Calu3 (cell line): ENCODE measurements at regions not wholly inside any gene's neighbourhood (a gene's known extent, or its start where the extent isn't known, plus 50 kb on each side); places are given as distances from the start of the nearest gene placed in this dataset.

Experiments
- BruUV-seq: library from RNA; stranded (reverse); fragments of 400-500 nt; replicated peaks from 2 replicates; lab custom pipeline; 2021; lab: Mats Ljungman, UMichigan
- CTCF ChIA-PET: fragments of 300-600 bp; sonication (Branson Sonifier 250); formaldehyde crosslinking; loops from one replicate; lab custom pipeline; 2022; ENCODE audit warnings: antibody characterized with exemption; lab: Charles Lee
- DNase-seq: peaks from one replicate; pipeline ENCODE4 v3.0.0; 2022
- H3K27ac Mint-ChIP-seq: one replicate; pipeline ENCODE4 v1.8.0; 2022; ENCODE audit warnings: mixed read lengths; ENCODE audit not compliant: unreplicated experiment
- H3K27me3 Mint-ChIP-seq: one replicate; pipeline ENCODE4 v1.8.0; 2022; ENCODE audit warnings: mixed read lengths; ENCODE audit not compliant: unreplicated experiment
- H3K36me3 Mint-ChIP-seq: one replicate; pipeline ENCODE4 v1.8.0; 2022; ENCODE audit warnings: mild to moderate bottlenecking, moderate library complexity, mixed read lengths; ENCODE audit not compliant: insufficient read depth, unreplicated experiment
- H3K4me1 Mint-ChIP-seq: one replicate; pipeline ENCODE4 v1.8.0; 2022; ENCODE audit warnings: mild to moderate bottlenecking, low read depth, mixed read lengths; ENCODE audit not compliant: unreplicated experiment
- H3K4me3 Mint-ChIP-seq: one replicate; pipeline ENCODE4 v1.8.0; 2022; ENCODE audit warnings: mild to moderate bottlenecking, low read depth, moderate library complexity, mixed read lengths; ENCODE audit not compliant: unreplicated experiment
- H3K9me3 Mint-ChIP-seq: one replicate; pipeline ENCODE4 v1.8.0; 2022; ENCODE audit warnings: low read depth, mixed read lengths; ENCODE audit not compliant: unreplicated experiment
- intact Hi-C: fragments of 100-400 bp; cut with micrococcal nuclease; formaldehyde crosslinking; loops from one replicate; pipeline ENCODE4 v1.10.0; 2022; ENCODE audit not compliant: unreplicated experiment
- TF ChIP-seq, protein P1 (sequence below): fragments of 200-600 bp; IDR thresholded peaks from one replicate; pipeline ENCODE4 v1.8.0; 2022; ENCODE audit warnings: antibody characterized with exemption; ENCODE audit not compliant: unreplicated experiment

DNA sequence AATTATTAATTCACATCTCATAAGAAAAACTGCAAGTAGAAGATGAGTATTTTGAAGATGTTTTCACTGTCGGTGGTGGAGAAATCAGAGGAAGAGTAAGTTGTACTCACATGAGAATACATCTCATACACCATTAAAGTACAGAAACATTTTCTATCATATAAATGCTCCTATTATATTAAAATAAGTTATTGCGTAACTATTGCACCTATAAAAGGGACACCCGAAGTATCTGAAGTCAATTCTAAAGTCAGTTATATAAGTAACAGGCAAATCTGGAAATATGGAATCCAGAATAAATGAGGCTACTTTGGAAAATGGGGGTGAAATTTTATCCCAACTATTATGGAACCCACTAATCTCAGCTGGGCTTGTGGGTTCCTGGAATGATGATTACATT is 103.3 kb downstream of the FAM76B start:
- no peak overlapping the region for H3K4me3 Mint-ChIP-seq
- CTCF ChIA-PET: no interaction called here
- H3K4me1 Mint-ChIP-seq: peaks cover 5% of the 10 kb centered on the region
- no peak overlapping the region for H3K27ac Mint-ChIP-seq
- DNase-seq: no peak
- no peaks in the 10 kb centered on the region for H3K9me3 Mint-ChIP-seq
- TF ChIP-seq, protein P1, sequence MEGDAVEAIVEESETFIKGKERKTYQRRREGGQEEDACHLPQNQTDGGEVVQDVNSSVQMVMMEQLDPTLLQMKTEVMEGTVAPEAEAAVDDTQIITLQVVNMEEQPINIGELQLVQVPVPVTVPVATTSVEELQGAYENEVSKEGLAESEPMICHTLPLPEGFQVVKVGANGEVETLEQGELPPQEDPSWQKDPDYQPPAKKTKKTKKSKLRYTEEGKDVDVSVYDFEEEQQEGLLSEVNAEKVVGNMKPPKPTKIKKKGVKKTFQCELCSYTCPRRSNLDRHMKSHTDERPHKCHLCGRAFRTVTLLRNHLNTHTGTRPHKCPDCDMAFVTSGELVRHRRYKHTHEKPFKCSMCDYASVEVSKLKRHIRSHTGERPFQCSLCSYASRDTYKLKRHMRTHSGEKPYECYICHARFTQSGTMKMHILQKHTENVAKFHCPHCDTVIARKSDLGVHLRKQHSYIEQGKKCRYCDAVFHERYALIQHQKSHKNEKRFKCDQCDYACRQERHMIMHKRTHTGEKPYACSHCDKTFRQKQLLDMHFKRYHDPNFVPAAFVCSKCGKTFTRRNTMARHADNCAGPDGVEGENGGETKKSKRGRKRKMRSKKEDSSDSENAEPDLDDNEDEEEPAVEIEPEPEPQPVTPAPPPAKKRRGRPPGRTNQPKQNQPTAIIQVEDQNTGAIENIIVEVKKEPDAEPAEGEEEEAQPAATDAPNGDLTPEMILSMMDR: no peak
- H3K27me3 Mint-ChIP-seq: no peaks in the 10 kb centered on the region
- H3K36me3 Mint-ChIP-seq: no peaks in the 10 kb centered on the region
- BruUV-seq: no TSS peak
- intact Hi-C loops: loop anchor here (10.0 kb wide), 1 partner anchor 451 kb away; the partner anchor contains the start of gene SESN3

DNA sequence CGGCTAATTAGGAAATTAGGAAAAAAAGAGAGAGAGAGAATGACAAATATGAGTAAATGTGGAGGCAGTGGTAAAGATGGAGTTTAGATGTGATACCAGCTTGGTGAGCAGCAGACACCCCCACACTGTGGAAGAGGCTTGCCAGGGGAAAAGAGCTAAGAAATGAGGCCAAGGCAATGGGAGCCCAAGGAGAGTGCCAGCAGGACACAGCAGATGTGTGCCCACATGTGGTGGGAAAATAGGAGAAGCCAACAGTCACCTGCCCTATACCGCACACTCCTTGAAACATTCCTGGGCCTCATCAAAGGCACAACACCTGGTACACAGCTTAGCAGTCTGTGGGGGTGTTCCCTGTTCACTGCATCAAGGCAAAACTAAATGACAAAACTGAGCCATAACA is 104.9 kb downstream of the FAM76B start:
- H3K27ac Mint-ChIP-seq: no peak overlapping the region
- BruUV-seq: no TSS peak
- CTCF ChIA-PET: no interaction called here
- no peak for DNase-seq
- TF ChIP-seq, protein P1: no peak
- H3K36me3 Mint-ChIP-seq: no peaks in the 10 kb centered on the region
- H3K27me3 Mint-ChIP-seq: no peaks in the 10 kb centered on the region
- intact Hi-C loops: loop anchor here (10.0 kb wide), 1 partner anchor 450 kb away; the partner anchor contains the start of gene SESN3
- no peak overlapping the region for H3K4me3 Mint-ChIP-seq
- no peaks in the 10 kb centered on the region for H3K9me3 Mint-ChIP-seq
- H3K4me1 Mint-ChIP-seq: peaks cover 21% of the 10 kb centered on the region

DNA sequence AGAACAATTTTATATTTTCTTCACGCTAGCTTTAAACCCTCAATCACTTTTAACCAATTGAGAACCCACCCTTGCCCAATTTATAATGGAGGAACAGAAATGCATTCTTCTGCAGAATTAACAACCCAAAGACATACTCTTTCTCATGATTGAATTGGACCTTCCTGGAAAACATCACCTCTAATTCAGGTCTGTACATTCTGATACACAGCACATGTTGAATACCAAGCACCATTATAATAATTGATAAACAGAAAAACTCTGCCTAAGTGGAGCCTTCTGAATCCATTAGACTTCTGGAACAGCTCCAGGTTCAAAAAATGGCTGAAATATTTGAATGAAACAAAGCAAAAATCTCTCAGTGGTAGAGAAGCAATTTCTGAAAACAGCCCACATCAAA is 105.4 kb downstream of the FAM76B start:
- H3K4me3 Mint-ChIP-seq: no peak overlapping the region
- no peaks in the 10 kb centered on the region for H3K27me3 Mint-ChIP-seq
- DNase-seq: no peak
- H3K4me1 Mint-ChIP-seq: peaks cover 26% of the 10 kb centered on the region
- no peaks in the 10 kb centered on the region for H3K9me3 Mint-ChIP-seq
- TF ChIP-seq, protein P1: no peak
- CTCF ChIA-PET: no interaction called here
- no TSS peak for BruUV-seq
- H3K27ac Mint-ChIP-seq: no peak overlapping the region
- no peaks in the 10 kb centered on the region for H3K36me3 Mint-ChIP-seq
- intact Hi-C loops: loop anchor here (10.0 kb wide), 1 partner anchor 449 kb away; the partner anchor contains the start of gene SESN3

DNA sequence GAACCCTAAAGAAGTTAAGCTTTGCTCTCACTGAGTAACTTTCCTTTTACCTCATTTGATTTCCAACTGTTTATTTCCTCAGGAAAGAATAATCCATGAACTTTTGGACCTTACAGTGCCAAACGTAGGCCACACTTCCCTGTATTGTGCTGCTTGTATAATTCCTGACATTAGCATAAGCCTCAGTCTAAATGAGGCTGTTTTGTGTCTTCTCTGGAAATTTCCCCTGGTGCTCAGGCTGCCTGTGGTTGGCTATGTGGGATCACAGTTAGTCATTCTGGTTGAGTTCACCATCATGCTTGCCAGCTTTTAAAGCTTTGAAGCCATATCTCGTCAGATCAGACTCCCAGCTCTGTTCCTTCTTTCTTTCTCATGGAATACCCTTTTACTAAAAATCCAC is 107.0 kb downstream of the FAM76B start:
- intact Hi-C loops: loop anchor here (10.0 kb wide), 1 partner anchor 448 kb away; the partner anchor contains the start of gene SESN3
- CTCF ChIA-PET: no interaction called here
- H3K4me1 Mint-ChIP-seq: peaks cover 29% of the 10 kb centered on the region
- no peak overlapping the region for H3K27ac Mint-ChIP-seq
- BruUV-seq: no TSS peak
- no peaks in the 10 kb centered on the region for H3K36me3 Mint-ChIP-seq
- H3K9me3 Mint-ChIP-seq: no peaks in the 10 kb centered on the region
- TF ChIP-seq, protein P1: no peak
- no peaks in the 10 kb centered on the region for H3K27me3 Mint-ChIP-seq
- no peak overlapping the region for H3K4me3 Mint-ChIP-seq
- DNase-seq: no peak
